ENCODE measurements at regions not wholly inside any gene's neighbourhood (a gene's known extent, or its start where the extent isn't known, plus 50 kb on each side); places are given as distances from the start of the nearest gene placed in this dataset.

GRCh38 chr1:168392958-168393549, 112.4 kb downstream of the TBX19 start:
- intact Hi-C loops (cut with micrococcal nuclease; ENCODE audit: unreplicated experiment): no loop called here
- no peaks in the 10 kb centered on the region for H3K36me3 ChIP-seq (ENCODE audit: insufficient read depth, low read length, poor library complexity, severe bottlenecking)
- BruUV-seq (replicated peaks): no TSS peak
- H3K4me3 ChIP-seq (ENCODE audit: low read depth, low read length, poor library complexity, severe bottlenecking): no peak overlapping the region
- H3K27me3 ChIP-seq (replicated peaks; ENCODE audit: insufficient read depth, low read depth, low read length, poor library complexity): no peaks in the 10 kb centered on the region
- DNase-seq (ENCODE audit: low spot score): no peak
- H3K4me1 ChIP-seq (ENCODE audit: insufficient read depth, low read length, poor library complexity, severe bottlenecking): no peaks in the 10 kb centered on the region
- H3K27ac ChIP-seq (ENCODE audit: low read depth, low read length, poor library complexity, severe bottlenecking): no peak overlapping the region
- CTCF ChIA-PET: no interaction called here
- POLR2A ChIA-PET (ENCODE audit: low non-redundant PET): no interaction called here
- TF ChIP-seq CTCF (conservative IDR thresholded peaks at IDR 0.05; ENCODE audit: low read depth, low read length): no peak
- TF ChIP-seq EZH2 (IDR thresholded peaks at IDR 0.05; ENCODE audit: borderline replicate concordance, low read depth, low read length, poor library complexity, severe bottlenecking): no peak
- H3K9me3 ChIP-seq (ENCODE audit: low read depth, low read length, poor library complexity, severe bottlenecking): no peaks in the 10 kb centered on the region

- H3K9me3 ChIP-seq (ENCODE audit: low read depth, low read length, poor library complexity, severe bottlenecking): no peaks in the 10 kb centered on the region
- POLR2A ChIA-PET (ENCODE audit: low non-redundant PET): no interaction called here
- DNase-seq (ENCODE audit: low spot score): no peak
- CTCF ChIA-PET: no interaction called here
- intact Hi-C loops (cut with micrococcal nuclease; ENCODE audit: unreplicated experiment): no loop called here
- no peak overlapping the region for H3K4me3 ChIP-seq (ENCODE audit: low read depth, low read length, poor library complexity, severe bottlenecking)
- BruUV-seq (replicated peaks): no TSS peak
- H3K4me1 ChIP-seq (ENCODE audit: insufficient read depth, low read length, poor library complexity, severe bottlenecking): no peaks in the 10 kb centered on the region
- no peaks in the 10 kb centered on the region for H3K36me3 ChIP-seq (ENCODE audit: insufficient read depth, low read length, poor library complexity, severe bottlenecking)
- no peak for TF ChIP-seq CTCF (conservative IDR thresholded peaks at IDR 0.05; ENCODE audit: low read depth, low read length)
- no peak for TF ChIP-seq EZH2 (IDR thresholded peaks at IDR 0.05; ENCODE audit: borderline replicate concordance, low read depth, low read length, poor library complexity, severe bottlenecking)
- H3K27ac ChIP-seq (ENCODE audit: low read depth, low read length, poor library complexity, severe bottlenecking): no peak overlapping the region
- no peaks in the 10 kb centered on the region for H3K27me3 ChIP-seq (replicated peaks; ENCODE audit: insufficient read depth, low read depth, low read length, poor library complexity)
Observed at GRCh38 chr1:168391851-168392681, 111.4 kb downstream of the TBX19 start.

GRCh38 chr1:168390271-168390670, 109.6 kb downstream of the TBX19 start:
- H3K4me3 ChIP-seq (ENCODE audit: low read depth, low read length, poor library complexity, severe bottlenecking): no peak overlapping the region
- no peak overlapping the region for H3K27ac ChIP-seq (ENCODE audit: low read depth, low read length, poor library complexity, severe bottlenecking)
- no TSS peak for BruUV-seq (replicated peaks)
- DNase-seq (ENCODE audit: low spot score): no peak
- ChIA-PET CTCF (interaction anchor here (0.6 kb wide), 1 partner anchor 739 kb away, joined by 9 read pairs; no protein-coding TSS in a partner anchor), POLR2A (ENCODE audit: low non-redundant PET) (interaction anchor here (0.6 kb wide), 1 partner anchor 46 kb away, joined by 5 read pairs; no protein-coding TSS in a partner anchor)
- no peaks in the 10 kb centered on the region for H3K36me3 ChIP-seq (ENCODE audit: insufficient read depth, low read length, poor library complexity, severe bottlenecking)
- TF ChIP-seq EZH2 (IDR thresholded peaks at IDR 0.05; ENCODE audit: borderline replicate concordance, low read depth, low read length, poor library complexity, severe bottlenecking) (no peak), CTCF (conservative IDR thresholded peaks at IDR 0.05; ENCODE audit: low read depth, low read length) (no peak)
- H3K27me3 ChIP-seq (replicated peaks; ENCODE audit: insufficient read depth, low read depth, low read length, poor library complexity): no peaks in the 10 kb centered on the region
- H3K9me3 ChIP-seq (ENCODE audit: low read depth, low read length, poor library complexity, severe bottlenecking): no peaks in the 10 kb centered on the region
- no peaks in the 10 kb centered on the region for H3K4me1 ChIP-seq (ENCODE audit: insufficient read depth, low read length, poor library complexity, severe bottlenecking)
- intact Hi-C loops (cut with micrococcal nuclease; ENCODE audit: unreplicated experiment): no loop called here

Data from A673 (cell line).